DOHH2 (cell line): ENCODE measurements at regions not wholly inside any gene's neighbourhood (a gene's known extent, or its start where the extent isn't known, plus 50 kb on each side); places are given as distances from the start of the nearest gene placed in this dataset.

ENCODE experiments used
- H3F3A ChIP-seq: fragments of 200-600 bp; sonication (generic), shearing (Covaris generic); 2 replicates; pipeline ENCODE4 v1.6.0; 2016; ENCODE audit warnings: antibody characterized with exemption, mild to moderate bottlenecking; ENCODE audit not compliant: control insufficient read depth, insufficient read depth
- H3K27ac ChIP-seq: fragments of 200-600 bp; sonication (generic); 2 replicates; pipeline ENCODE4 v1.5.1; 2014; ENCODE audit warnings: low read depth, mild to moderate bottlenecking, low read length, moderate library complexity
- H3K27me3 ChIP-seq: fragments of 200-600 bp; sonication (generic); 2 replicates; pipeline ENCODE4 v1.6.1; 2014; ENCODE audit warnings: mild to moderate bottlenecking, low read length, mixed read lengths; ENCODE audit not compliant: control insufficient read depth
- H3K36me3 ChIP-seq: fragments of 200-600 bp; sonication (generic); 2 replicates; pipeline ENCODE4 v1.6.1; 2014; ENCODE audit warnings: mild to moderate bottlenecking, low read length, moderate library complexity, mixed read lengths; ENCODE audit not compliant: control insufficient read depth
- H3K4me1 ChIP-seq: fragments of 200-600 bp; sonication (generic); 2 replicates; pipeline ENCODE4 v1.6.1; 2014; ENCODE audit warnings: mild to moderate bottlenecking, low read length, mixed read lengths; ENCODE audit not compliant: control insufficient read depth
- H3K4me2 ChIP-seq: fragments of 200-600 bp; sonication (generic); 2 replicates; pipeline ENCODE4 v1.6.0; 2014; ENCODE audit warnings: mild to moderate bottlenecking, low read length, moderate library complexity
- H3K4me3 ChIP-seq: fragments of 200-600 bp; sonication (generic); 2 replicates; pipeline ENCODE4 v1.5.1; 2014; ENCODE audit warnings: mild to moderate bottlenecking, low read length, mixed read lengths
- H3K79me2 ChIP-seq: fragments of 200-600 bp; sonication (generic); 2 replicates; pipeline ENCODE4 v1.6.1; 2014; ENCODE audit warnings: mild to moderate bottlenecking, low read length, mixed read lengths; ENCODE audit not compliant: control insufficient read depth
- H3K9me2 ChIP-seq: fragments of 200-600 bp; sonication (generic); replicated peaks from 2 replicates; pipeline ENCODE4 v1.6.1; 2014; ENCODE audit warnings: mild to moderate bottlenecking, low read length, mixed read lengths; ENCODE audit not compliant: control insufficient read depth
- H3K9me3 ChIP-seq: fragments of 200-600 bp; sonication (generic); 2 replicates; pipeline ENCODE4 v1.6.1; 2014; ENCODE audit warnings: antibody characterized with exemption, low read length, mixed read lengths; ENCODE audit not compliant: control insufficient read depth, insufficient read depth
- H4K20me1 ChIP-seq: fragments of 200-600 bp; sonication (generic); 2 replicates; pipeline ENCODE4 v1.6.0; 2014; ENCODE audit warnings: low read depth, mild to moderate bottlenecking, antibody characterized with exemption, low read length, moderate library complexity; ENCODE audit not compliant: control insufficient read depth, insufficient read depth
- EZH2phosphoT487 ChIP-seq: fragments of 200-600 bp; sonication (generic); IDR thresholded peaks from 2 replicates; pipeline ENCODE4 v1.6.1; 2017; ENCODE audit warnings: borderline replicate concordance, mild to moderate bottlenecking, antibody characterized with exemption, low read length, moderate library complexity, mixed read lengths
- TF ChIP-seq, protein P1 (sequence below): fragments of 200-600 bp; sonication (generic); IDR thresholded peaks from one replicate; pipeline ENCODE4 v1.5.1; 2014; ENCODE audit warnings: antibody characterized with exemption, mild to moderate bottlenecking, low read depth, low read length; ENCODE audit not compliant: poor library complexity, severe bottlenecking

DNA sequence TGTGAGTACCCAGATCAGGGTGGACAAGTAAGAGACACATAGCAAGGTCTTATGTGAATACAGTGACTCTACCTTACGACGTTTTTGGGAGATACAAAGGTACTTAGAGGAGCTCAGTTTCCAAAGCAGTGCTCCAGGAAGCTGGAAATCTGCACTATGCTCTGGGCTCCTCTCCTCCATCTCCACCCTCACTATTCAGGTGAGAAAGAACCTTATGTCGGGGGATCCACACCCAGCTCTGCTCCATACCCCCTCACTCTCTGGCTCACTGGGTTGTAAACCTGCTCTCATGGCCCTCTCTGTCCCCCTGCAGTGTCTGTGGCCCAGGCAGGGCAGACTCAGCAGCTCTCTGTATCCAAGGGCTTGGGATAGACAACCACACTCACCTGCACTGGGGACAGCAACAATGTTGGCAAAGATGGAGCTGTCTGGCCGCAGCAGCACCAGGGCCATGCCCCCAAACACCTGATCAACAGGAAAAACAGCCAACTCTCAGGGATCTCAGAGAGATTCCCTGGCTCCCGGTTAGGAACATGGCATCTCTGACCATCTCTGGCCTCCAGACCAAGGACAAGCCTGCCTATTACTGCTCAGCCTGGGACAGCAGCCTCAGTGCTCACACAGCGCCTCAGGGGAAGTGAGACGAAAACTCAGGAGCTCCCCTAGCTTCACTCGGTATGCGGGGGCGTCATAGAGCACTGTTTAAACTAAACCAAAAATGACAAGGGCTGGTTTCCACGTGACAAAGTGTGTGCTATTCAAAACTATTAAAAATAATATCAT, 60.9 kb upstream of the TOP3B start:
- H3F3A ChIP-seq = peaks cover 31% of the 10 kb centered on the region
- peaks cover 37% of the 10 kb centered on the region for H3K36me3 ChIP-seq
- H3K4me3 ChIP-seq = peak overlapping the region; percentile 87
- peak overlapping the region; percentile 81 for H3K4me2 ChIP-seq
- H3K27ac ChIP-seq = peak overlapping the region; percentile 87
- H3K27me3 ChIP-seq = no peaks in the 10 kb centered on the region
- peaks cover 96% of the 10 kb centered on the region for H3K4me1 ChIP-seq
- peaks cover 74% of the 10 kb centered on the region for H3K79me2 ChIP-seq
- TF ChIP-seq, protein P1, sequence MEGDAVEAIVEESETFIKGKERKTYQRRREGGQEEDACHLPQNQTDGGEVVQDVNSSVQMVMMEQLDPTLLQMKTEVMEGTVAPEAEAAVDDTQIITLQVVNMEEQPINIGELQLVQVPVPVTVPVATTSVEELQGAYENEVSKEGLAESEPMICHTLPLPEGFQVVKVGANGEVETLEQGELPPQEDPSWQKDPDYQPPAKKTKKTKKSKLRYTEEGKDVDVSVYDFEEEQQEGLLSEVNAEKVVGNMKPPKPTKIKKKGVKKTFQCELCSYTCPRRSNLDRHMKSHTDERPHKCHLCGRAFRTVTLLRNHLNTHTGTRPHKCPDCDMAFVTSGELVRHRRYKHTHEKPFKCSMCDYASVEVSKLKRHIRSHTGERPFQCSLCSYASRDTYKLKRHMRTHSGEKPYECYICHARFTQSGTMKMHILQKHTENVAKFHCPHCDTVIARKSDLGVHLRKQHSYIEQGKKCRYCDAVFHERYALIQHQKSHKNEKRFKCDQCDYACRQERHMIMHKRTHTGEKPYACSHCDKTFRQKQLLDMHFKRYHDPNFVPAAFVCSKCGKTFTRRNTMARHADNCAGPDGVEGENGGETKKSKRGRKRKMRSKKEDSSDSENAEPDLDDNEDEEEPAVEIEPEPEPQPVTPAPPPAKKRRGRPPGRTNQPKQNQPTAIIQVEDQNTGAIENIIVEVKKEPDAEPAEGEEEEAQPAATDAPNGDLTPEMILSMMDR = peak; percentile 53
- no peak for TF ChIP-seq EZH2phosphoT487
- H4K20me1 ChIP-seq = no peaks in the 10 kb centered on the region
- no peaks in the 10 kb centered on the region; the same call in 1 of the 2 replicates for H3K9me3 ChIP-seq
- no peaks in the 10 kb centered on the region for H3K9me2 ChIP-seq

DNA sequence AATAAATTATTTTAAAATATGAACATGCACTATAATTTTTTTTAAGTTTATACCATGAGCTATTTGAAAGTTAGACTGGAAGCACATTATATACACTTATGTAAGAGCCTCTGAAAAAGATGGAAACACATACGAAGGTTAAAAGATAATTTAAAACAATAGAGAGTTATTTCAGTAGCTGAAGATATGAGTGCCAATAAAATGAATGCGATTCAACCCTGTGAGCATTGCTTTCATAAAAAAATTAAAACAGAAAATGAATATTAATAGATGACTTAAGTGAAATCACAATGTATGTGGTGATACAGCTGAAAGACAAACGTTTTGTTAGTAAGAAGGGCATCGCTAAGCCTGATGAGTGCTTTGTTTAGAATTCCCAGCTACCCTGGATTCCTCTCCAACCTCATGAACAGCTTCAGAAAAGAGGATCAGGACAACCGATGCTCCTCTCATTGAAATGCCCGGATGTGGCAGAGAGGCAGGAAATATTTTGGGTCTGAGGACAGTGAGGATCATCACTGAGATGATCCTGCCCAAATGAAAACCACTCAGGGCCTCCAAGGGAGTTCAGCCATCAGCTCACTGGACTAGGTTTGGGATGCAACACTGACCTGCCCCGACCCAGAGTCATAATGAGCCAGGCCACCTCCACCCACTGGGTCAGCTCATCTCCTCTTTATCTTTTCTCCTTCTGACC, 60.2 kb upstream of the TOP3B start:
- H4K20me1 ChIP-seq = no peaks in the 10 kb centered on the region
- H3F3A ChIP-seq = peaks cover 34% of the 10 kb centered on the region
- H3K9me3 ChIP-seq = no peaks in the 10 kb centered on the region; the same call in 1 of the 2 replicates
- no peaks in the 10 kb centered on the region for H3K27me3 ChIP-seq
- peak overlapping the region; percentile 87 for H3K4me3 ChIP-seq
- H3K9me2 ChIP-seq = no peaks in the 10 kb centered on the region
- H3K36me3 ChIP-seq = peaks cover 42% of the 10 kb centered on the region
- H3K79me2 ChIP-seq = peaks cover 78% of the 10 kb centered on the region
- peak overlapping the region; percentile 87 for H3K27ac ChIP-seq
- TF ChIP-seq EZH2phosphoT487 = no peak
- TF ChIP-seq, protein P1 = no peak
- peaks cover 98% of the 10 kb centered on the region for H3K4me1 ChIP-seq
- H3K4me2 ChIP-seq = peak overlapping the region; percentile 81

DNA sequence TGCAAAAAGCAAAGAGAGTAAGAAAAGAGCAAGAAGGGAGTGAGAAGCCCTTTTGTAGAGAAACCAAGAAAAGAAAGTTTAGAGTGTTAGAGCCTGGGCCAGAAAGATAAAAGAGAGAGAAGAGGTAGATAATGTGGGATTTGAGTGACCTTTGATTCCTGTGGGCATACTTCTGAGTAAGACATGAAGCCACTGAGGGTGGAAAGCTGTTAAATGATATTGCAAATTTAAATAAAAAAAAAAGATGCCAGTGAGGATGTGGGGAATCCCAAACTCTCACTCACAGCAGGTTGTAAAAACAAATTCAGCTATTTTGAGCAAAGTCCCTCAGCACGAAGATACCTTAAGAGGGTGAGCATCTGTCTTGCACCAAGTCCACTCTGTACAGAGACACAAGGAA, 59.4 kb upstream of the TOP3B start:
- no peaks in the 10 kb centered on the region for H4K20me1 ChIP-seq
- H3K4me3 ChIP-seq = peak overlapping the region; percentile 87
- no peaks in the 10 kb centered on the region for H3K9me2 ChIP-seq
- H3K36me3 ChIP-seq = peaks cover 49% of the 10 kb centered on the region
- no peak for TF ChIP-seq EZH2phosphoT487
- TF ChIP-seq, protein P1 = no peak
- H3F3A ChIP-seq = peaks cover 36% of the 10 kb centered on the region
- no peaks in the 10 kb centered on the region; the same call in 1 of the 2 replicates for H3K9me3 ChIP-seq
- H3K27ac ChIP-seq = peak overlapping the region; percentile 87
- peaks cover 85% of the 10 kb centered on the region for H3K79me2 ChIP-seq
- peaks cover 98% of the 10 kb centered on the region for H3K4me1 ChIP-seq
- H3K27me3 ChIP-seq = no peaks in the 10 kb centered on the region
- peak overlapping the region; percentile 81 for H3K4me2 ChIP-seq
